HG03175 (cell line): ENCODE measurements at regions not wholly inside any gene's neighbourhood (a gene's known extent, or its start where the extent isn't known, plus 50 kb on each side); places are given as distances from the start of the nearest gene placed in this dataset.
"Not testable (repeated sequence)": the region's sequence is repeated elsewhere in the genome, so short reads cannot be mapped to it uniquely, and the experiment has no call there.

Experiments used
- ATAC-seq: cut with Tn5 transposase; IDR thresholded peaks from one replicate; pipeline ENCODE4 v1.9.1; 2021; ENCODE audit warnings: mild to moderate bottlenecking, moderate library complexity; ENCODE audit not compliant: unreplicated experiment

- ATAC-seq, result no peak
These were observed 148.4 kb upstream of the ATP11B start for GRCh38 chr3:182644790-182645433.

- ATAC-seq, result no peak
These were observed 142.7 kb upstream of the ATP11B start for GRCh38 chr3:182650568-182651128.

- no peak for ATAC-seq
These were observed 141.8 kb upstream of the ATP11B start for GRCh38 chr3:182651461-182651860.

- ATAC-seq, result not testable (repeated sequence)
These were observed 140.2 kb upstream of the ATP11B start for GRCh38 chr3:182653065-182653464.

- no peak for ATAC-seq
These were observed 124.8 kb upstream of the ATP11B start for GRCh38 chr3:182668541-182668940.

- no peak for ATAC-seq
These were observed 124.3 kb upstream of the ATP11B start for GRCh38 chr3:182668974-182669373.

GRCh38 chr3:182671541-182671940 is 121.8 kb upstream of the ATP11B start:
- no peak for ATAC-seq

GRCh38 chr3:182671942-182672341 is 121.4 kb upstream of the ATP11B start:
- ATAC-seq, result no peak

GRCh38 chr3:182673336-182673735 is 120.0 kb upstream of the ATP11B start:
- ATAC-seq, result no peak

GRCh38 chr3:182682263-182683241 is 110.8 kb upstream of the ATP11B start:
- peak; percentile 90 for ATAC-seq

GRCh38 chr3:182683453-182683852 is 109.9 kb upstream of the ATP11B start:
- peak; percentile 67 for ATAC-seq

- ATAC-seq, result no peak
These were observed 109.4 kb upstream of the ATP11B start for GRCh38 chr3:182683858-182684257.

- ATAC-seq, result no peak
These were observed 107.0 kb upstream of the ATP11B start for GRCh38 chr3:182686033-182686886.

GRCh38 chr3:182690172-182690571 is 103.1 kb upstream of the ATP11B start:
- ATAC-seq, result no peak

- no peak for ATAC-seq
These were observed 101.3 kb upstream of the ATP11B start for GRCh38 chr3:182692021-182692420.

GRCh38 chr3:182692695-182693094 is 100.6 kb upstream of the ATP11B start:
- ATAC-seq, result no peak

GRCh38 chr3:182693723-182694122 is 99.6 kb upstream of the ATP11B start:
- ATAC-seq, result no peak

GRCh38 chr3:182696916-182697315 is 96.4 kb upstream of the ATP11B start:
- no peak for ATAC-seq

- no peak for ATAC-seq
These were observed 95.9 kb upstream of the ATP11B start for GRCh38 chr3:182697345-182697919.

GRCh38 chr3:182698078-182698477 is 95.2 kb upstream of the ATP11B start:
- ATAC-seq, result no peak
